Inflammatory macrophage treated with lipopolysaccharide for 4 hours (primary cell): ENCODE measurements at regions not wholly inside any gene's neighbourhood (a gene's known extent, or its start where the extent isn't known, plus 50 kb on each side); places are given as distances from the start of the nearest gene placed in this dataset.
"Not testable (repeated sequence)": the region's sequence is repeated elsewhere in the genome, so short reads cannot be mapped to it uniquely, and the experiment has no call there.

Experiments
- DNase-seq: peaks from one replicate; pipeline ENCODE4 v3.0.0-alpha.2; 2020

DNA sequence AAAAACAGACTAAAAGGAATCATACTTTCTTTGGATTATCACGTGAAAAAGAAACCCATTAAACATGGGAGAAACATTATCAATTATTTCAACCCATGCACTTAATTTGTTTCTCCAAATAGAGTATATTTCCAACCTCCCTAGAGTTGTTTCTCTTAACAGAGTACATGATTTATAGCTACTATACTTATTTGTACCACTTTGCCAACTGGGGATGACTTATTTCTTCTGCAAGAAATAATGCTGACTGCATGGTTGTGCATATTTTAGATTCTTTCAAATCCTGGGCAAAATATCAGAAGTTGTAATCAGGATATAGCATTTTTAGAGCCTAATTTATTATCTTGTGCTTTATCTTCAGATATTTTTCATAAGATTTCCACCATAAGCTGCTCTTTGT lies 629.1 kb upstream of the EYS start:
- no peak for DNase-seq

- no peak for DNase-seq
Measured at GRCh38 chr6:66328200-66328599, 621.2 kb upstream of the EYS start.

GRCh38 chr6:66326228-66326627 lies 619.2 kb upstream of the EYS start:
- DNase-seq = no peak

- no peak for DNase-seq
Measured at GRCh38 chr6:66321017-66321416, 614.0 kb upstream of the EYS start.

- no peak for DNase-seq
Measured at GRCh38 chr6:66307490-66307889, 600.5 kb upstream of the EYS start.

- no peak for DNase-seq
Measured at GRCh38 chr6:66291905-66292304, 584.9 kb upstream of the EYS start.

DNA sequence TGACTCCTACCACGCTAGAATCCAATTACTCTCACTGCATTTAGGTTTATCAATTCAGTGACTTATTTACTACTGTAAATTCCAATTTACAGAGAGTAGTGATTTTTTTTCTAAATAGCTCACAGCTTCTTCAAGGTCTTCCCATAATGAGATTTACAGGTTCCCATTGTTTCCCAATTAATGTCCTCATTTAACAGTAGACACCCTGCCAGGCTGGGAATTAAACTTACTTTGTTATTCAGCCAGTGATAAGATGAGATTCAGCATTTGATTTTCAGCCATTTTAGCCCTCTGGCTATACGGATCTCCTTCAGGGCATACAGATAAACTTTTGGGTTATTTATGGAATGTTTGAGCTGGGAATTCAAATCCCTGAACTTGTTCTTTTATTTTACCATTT lies 582.9 kb upstream of the EYS start:
- no peak for DNase-seq

GRCh38 chr6:66278115-66278514 lies 571.1 kb upstream of the EYS start:
- DNase-seq = no peak

DNA sequence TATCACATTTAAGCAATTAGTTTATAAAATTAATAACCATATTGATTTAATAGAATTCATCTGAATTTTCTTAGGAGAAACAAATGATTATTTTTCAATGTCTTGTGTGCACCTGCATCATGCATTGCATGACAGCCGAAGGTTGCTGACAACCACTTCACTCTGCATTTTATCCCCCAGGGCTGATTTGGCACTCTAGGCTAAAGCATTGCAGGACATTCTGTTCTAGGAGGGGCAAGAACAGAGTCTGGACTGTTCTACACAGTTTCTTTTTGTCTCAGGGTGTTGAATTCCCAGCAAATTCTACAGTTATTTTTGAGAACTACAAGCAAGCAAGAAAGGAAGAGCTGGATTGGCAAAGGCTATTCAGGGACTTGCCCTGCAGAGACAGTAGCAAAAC lies 570.4 kb upstream of the EYS start:
- DNase-seq = no peak

- DNase-seq = no peak
Measured at GRCh38 chr6:66265737-66266136, 558.7 kb upstream of the EYS start.

DNA sequence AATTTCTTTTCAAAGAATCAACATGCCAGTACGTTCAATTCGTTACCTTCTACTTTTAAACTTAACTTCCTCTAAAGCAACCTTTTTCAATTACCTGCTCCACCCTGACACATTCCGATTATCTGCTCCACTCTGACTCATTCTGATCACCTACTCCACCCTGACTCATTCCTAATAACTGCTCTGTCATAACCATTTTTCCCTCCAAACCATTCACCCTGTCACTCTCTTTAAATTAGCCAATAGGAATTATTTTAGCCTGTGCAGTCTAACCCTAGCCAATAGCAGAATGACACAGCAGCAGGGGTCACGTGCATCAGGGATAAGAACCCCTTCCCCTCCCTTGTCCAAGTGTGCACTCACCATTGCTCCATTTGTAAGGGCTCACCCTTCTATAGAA lies 557.4 kb upstream of the EYS start:
- DNase-seq = no peak

DNA sequence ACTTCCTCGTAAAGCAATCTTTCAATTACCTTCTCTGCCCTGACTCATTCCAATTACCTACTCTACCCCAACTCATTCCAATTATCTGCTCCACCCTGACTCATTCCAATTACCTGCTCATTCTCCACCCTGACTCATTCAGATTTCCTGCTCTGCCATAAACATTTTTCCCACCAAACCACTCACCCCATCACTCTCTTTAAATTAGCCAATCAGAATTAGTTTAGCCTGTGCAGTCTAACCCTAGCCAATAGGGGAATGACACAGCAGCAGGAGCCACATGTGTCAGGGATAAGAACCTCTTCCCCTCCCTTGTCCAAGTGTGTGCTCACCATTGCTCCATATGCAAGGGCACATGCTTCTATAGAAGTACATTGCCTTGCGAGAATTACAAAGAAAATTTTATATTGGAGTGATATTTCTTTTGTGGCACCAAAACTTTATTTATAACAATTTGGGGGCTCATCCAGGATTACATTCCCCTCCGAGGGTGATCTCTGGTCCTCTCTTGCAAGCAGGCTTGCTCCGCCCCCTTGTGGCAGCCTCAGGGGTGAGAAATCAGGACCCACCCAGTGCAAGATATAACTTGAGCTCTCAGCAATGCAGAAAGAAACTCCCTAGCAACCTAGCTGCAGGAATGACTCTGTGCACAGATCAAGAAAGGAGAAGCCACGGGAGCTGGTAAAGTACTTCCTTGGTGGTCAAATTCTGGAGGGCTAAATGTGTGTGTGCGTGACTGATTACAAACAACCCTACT lies 551.9 kb upstream of the EYS start:
- not testable (repeated sequence) for DNase-seq

- DNase-seq = no peak
Measured at GRCh38 chr6:66245231-66245630, 538.2 kb upstream of the EYS start.

GRCh38 chr6:66238851-66239250 lies 531.8 kb upstream of the EYS start:
- DNase-seq = no peak

GRCh38 chr6:66232890-66233289 lies 525.9 kb upstream of the EYS start:
- no peak for DNase-seq

GRCh38 chr6:66230591-66230990 lies 523.6 kb upstream of the EYS start:
- DNase-seq = no peak

DNA sequence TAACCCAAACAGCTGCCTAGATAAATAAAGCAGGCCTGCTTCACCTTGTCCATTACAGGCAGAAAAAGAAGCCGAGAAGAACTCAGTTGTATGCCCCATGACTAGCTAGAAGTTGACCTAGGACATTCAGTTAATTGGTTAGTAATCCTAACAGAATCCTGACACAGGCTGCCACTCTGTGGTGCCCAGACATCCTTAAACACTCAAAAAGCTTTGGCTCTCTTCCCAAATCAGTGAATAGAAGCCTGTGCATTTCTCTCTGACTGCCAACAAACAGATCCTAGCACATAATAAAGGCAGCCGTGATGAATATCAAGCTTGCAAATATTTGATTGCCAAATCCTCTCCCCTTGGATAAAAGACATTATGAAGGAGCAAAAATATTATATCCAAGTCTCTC lies 519.1 kb upstream of the EYS start:
- DNase-seq = no peak

DNA sequence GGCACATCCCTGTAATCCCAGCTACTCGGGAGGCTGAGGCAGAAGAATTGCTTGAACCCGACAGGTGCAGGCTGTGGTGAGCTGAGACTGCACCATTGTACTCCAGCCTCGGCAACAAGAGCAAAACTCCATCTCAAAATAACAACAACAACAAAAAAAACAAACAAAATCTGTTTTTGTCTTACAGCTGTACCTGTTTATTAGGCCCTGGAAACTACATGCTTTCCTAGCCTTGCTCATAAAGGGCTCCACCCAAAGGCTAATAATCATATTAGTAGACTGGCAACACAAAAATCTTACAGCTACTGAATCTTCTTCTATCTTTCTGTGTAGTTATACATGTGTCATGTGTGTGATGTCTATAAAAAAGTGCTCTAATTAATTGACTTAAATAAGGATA lies 503.9 kb upstream of the EYS start:
- no peak for DNase-seq

- no peak for DNase-seq
Measured at GRCh38 chr6:66200390-66200789, 493.4 kb upstream of the EYS start.

- DNase-seq = no peak
Measured at GRCh38 chr6:66199171-66199570, 492.1 kb upstream of the EYS start.

DNA sequence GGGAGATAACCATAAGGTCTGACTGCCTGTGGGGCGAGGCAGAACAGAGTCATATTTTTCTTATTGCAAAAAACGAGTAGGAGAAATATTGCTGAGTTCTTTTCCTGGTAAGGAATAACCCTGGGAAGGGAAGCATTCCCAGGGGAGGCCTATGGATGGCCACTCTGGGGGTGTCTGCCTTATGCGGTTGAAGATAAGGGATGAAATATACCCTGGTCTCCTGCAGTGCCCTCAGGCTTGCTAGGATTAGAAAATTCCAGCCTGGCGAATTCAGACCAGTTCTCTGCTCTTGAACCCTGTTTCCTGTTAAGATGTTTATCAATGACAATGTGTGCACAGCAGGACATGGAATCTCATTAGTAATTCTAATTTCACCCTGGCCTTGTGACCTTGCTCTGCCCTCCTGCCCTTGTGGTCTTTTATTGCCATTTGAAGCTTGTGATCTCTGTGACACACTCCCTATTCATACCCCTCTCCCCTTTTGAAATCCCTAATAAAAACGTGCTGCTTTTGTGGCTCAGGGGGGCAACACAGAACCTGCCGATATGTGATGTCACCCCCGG lies 491.1 kb upstream of the EYS start:
- DNase-seq = no peak

- DNase-seq = no peak
Measured at GRCh38 chr6:66190858-66191257, 483.8 kb upstream of the EYS start.

DNA sequence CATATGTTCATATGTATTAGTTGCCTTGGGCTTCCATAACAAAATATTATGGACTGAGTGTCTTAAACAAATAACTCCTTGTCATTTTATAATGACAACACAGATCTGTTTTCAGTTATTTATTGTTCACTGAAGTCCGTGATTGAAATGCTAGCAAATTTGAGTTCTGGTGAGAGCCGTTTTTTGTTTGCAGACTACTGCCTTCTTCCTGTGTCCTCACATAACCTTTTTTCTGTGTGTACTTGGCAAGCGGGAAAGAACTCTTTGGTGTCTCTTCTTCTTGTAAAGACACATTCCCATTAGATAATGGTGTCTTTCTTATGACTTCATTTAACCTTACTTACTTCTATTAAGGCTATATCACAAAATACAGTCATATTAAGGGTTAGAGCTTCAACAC lies 482.9 kb upstream of the EYS start:
- DNase-seq = no peak

DNA sequence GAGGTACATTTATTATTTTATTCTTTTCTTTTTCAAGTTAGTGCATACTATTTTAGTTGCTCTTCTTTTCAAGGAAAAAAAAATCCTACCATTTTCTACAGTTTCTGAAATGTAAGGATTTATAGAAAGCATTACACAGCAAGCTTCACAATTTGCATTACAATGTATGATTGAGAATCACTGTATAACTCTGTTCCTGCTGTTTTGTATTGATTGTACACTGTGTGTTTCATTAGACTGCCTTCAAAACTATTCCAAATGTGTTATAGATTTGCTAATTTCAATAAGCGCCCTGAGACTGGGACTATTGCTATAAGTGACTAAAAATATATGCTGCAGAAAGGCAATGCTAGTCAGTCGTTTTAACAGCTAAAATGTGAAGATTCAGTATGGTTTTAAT lies 479.7 kb upstream of the EYS start:
- no peak for DNase-seq

DNA sequence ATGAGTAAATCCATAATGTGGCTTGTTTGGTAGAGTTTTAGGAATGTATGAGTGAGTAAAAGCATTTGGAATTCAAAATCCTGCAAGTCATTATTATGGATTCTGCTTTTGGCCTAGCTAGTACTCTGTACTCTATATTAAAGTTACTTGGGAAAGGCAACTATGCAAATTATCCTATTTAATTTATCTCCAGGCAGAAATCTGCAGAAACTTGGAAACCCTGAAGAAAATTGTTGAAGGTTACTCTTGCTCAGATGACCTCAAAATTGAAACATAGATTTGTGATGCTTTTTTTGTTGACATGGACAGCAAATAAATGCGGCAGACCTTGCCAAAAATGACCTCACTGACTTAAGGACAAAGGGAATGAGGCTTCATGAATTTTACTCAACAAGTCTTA lies 477.1 kb upstream of the EYS start:
- DNase-seq = no peak
